ENCODE measurements at regions not wholly inside any gene's neighbourhood (a gene's known extent, or its start where the extent isn't known, plus 50 kb on each side); places are given as distances from the start of the nearest gene placed in this dataset.

- TF ChIP-seq CTCF (IDR thresholded peaks at IDR 0.05) (peak in 1 of 4 experiments; percentile 16), POLR2AphosphoS5 (IDR thresholded peaks at IDR 0.05) (no peak), POLR2A (IDR thresholded peaks at IDR 0.05) (no peak), EP300 (IDR thresholded peaks at IDR 0.05) (no peak)
Observed at GRCh38 chr4:104693601-104694201, 199.0 kb upstream of the CXXC4 start.
